Dermis microvascular lymphatic vessel endothelial cell (primary cell): ENCODE measurements at regions not wholly inside any gene's neighbourhood (a gene's known extent, or its start where the extent isn't known, plus 50 kb on each side); places are given as distances from the start of the nearest gene placed in this dataset.

Source experiments
- DNase-seq, 2 donors: peaks; one replicate each; pipeline versions ENCODE4 v3.0.0 to v3.0.0-alpha.2; 2010; ENCODE audit warnings: low read depth in 2 of 2

DNA sequence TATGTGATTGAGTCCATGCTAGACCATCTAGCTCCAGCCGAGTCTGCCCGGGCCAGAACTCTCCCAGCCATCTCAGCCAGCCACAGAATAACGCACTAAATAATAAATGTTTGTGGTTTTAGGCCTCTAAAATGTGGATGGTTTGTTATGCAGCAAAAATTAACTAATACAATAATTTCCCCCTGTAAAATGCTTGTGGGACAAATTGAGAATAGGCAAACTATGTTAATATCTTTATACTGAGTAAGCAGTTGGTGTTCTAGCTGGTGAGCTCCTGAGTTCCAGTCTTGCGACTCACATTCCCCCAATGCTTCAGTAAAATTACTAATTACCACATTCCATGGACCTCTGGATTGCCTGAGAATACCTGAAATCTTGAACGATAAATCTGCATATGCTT is 316.8 kb upstream of the NFE2L3 start:
- DNase-seq = no peak

DNA sequence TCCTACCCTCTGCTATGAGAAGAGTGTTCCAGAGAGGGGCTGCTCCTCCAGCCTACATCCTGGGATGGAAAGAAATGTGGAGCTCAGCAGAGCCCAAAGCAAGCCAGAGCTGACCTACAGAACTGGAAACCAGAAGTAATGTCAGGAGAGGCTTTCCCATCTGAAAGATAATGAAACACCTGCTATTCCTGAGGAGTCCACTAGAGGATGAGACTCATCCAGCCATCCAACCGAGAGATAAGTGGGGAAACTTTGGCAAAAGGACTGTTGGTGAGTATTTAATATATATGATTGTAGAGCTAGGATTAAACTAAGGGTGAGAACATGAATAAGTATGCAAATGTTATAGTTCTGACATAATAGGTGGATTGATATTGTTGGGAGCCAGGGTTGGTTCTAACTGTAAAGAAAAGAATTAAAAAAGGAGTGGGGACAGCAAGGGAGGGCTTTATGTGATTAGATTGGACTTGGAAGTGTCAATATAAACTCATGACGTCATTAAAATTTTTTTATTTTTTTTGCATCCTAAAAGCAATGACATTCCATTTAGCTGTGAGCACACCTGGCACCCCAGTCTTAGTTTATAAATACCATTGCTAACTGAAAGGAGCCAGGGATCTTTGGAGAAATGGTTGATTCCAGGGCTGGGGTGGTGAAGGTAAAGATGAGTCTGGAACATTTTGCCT is 312.8 kb upstream of the NFE2L3 start:
- no peak for DNase-seq

DNA sequence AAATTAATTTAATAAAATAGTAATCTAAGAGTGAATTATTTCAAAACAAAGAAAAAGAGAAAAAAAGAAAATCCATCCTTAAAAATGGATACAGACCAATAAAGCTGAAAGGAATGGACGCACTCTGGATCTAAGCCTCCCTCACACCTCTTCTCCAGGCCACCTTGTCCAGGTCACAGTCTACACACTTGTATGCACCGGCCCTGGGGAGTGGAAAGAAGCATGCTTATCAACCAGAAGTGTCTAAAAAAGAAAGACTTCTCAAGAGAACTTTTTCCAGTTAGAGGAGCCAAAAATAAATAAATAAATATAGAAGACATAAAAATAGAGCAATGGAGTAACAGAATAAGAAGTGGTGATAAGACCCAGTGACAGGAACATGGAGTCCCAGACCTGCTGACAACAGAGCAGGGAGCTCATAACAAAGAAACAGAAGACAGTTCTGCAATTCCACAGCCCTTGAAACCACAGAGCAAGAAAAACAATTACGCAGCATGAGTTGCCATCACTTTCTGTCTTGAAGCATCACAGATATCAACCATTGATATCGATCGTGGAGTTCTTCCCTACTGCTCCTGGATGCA is 311.7 kb upstream of the NFE2L3 start:
- DNase-seq = no peak

DNA sequence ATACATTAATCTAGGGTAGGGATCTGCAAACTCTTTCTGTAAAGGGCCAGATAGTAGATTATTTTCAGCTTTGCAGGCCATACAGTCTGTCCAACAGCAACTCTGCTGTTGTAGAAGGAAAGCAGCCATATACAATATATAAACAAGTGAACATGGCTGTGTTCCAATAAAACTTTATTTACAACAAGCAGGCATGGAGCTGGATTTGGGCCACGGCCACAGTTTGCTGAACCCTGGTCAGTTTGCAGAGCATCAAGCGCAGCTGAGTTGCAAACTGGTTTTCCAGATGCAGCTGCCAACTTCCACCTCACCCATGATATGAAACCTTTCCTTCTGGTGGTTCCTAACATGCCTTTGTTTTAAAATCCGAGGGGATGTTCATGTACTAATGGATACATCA is 310.4 kb upstream of the NFE2L3 start:
- no peak for DNase-seq

DNA sequence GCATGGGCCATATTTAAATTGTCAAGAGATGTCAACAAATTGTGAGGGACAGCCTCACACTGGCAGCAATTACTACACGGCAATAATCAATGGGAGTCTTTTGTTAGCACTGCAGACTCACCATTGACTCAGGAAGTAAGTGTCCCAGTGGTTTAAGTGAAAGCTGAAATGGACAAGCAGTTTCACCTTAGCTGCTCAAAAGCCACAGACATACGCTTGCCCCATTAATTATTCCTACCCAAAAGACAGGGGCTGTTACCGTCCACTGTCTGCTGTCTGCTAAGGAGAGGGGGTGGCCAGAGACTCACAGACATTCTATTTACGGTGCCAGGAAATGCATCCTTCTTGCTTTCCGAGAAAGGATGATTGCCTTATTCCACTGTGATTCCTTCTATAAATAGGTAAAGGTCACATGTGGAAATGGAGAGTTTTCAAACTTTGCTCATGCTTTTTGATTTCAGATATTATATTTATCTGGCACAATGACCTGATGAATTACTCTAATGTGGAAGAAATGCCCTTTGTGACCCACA is 309.7 kb upstream of the NFE2L3 start:
- DNase-seq = no peak

DNA sequence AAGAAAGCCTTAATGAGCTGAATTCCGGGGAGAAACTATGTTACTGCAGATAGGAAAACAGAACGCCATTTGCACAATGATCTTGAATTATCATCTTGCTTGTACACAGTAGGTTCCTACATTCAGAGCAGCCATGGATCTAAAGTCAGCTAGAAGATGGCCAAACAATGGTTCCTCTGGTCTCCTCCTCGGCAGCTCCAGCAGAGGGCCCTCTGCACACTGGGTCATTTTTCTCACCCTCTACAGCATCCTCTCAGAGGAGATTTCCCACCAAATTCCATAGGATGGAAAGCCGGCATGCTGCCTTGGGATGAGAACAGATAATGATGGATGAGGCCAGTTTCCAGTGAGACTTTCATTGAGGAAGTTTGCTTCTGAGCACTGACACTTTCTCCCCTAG is 308.5 kb upstream of the NFE2L3 start:
- no peak for DNase-seq

DNA sequence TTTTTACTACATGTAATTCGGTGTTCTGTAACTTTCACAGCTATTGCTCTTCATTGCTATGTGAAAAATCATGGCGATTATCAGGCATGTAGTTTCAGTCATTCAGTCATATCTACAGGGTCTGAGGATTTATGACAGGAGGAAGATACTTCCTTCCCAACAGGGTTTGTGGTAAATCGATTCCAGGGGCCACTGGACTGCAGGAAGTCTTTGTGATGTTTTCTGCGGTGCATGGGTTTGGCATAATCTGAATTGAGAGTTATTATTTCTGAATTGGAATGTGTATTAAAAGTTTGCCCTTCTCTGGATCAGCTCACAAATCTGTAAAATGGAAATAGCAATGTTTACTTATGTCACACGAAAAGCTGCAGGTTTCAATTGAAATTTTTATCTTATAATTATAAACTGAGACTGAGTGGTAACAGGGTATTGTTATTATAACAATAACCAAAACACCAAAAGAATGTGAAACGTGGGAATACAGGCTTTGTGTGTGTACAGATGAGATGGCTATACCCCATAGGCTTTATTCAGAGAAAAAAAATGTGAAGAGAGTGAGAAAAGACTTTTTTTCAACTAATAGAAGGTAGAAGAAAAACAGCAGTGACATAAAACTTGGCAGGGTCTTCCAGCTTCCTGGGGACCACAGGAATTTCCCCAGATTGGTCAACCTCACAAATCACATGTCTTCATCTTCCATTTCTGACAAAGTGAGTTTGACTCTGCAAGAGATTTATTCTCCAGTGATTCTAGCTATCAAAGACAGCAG is 307.7 kb upstream of the NFE2L3 start:
- DNase-seq = peak in 1 of 2 donors; percentile 62

DNA sequence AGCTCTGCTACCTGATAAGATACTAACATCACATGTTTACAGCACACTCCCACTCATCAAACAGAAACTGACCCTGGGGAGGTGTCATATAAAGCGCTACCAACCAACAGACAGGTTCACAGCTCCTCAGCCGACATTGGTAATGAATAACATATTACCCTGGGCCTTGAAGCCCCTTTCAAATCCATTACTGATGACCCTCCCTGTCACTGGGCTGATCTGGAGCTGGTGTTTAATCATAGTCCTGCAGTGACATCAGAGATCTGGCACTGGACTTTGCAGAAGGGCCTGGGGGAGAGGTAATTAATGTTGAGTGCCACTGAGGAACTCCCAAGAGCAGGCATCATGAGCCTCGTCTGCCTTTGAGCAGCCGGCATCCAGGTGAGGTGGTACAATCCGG is 306.5 kb upstream of the NFE2L3 start:
- DNase-seq = no peak

DNA sequence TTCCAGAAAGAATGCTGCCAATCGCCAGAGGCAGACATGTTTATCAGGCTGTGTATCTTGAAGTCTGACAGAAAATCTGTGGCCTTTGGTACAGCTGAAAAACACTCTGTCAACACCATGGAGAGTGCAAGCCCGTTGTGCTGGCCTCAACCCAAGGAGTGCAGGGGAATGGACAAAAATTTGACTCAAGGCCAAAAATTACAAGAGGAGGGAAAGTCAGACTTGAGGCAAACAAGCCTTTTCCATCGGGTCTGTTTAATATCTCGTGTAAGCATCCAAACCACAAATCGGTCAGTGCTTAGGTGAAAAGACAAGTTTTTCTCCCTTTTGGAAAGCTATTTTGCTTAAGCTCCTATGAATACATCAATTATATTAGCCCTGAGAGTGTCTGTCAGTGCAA is 305.3 kb upstream of the NFE2L3 start:
- peak in 1 of 2 donors; percentile 89 for DNase-seq

DNA sequence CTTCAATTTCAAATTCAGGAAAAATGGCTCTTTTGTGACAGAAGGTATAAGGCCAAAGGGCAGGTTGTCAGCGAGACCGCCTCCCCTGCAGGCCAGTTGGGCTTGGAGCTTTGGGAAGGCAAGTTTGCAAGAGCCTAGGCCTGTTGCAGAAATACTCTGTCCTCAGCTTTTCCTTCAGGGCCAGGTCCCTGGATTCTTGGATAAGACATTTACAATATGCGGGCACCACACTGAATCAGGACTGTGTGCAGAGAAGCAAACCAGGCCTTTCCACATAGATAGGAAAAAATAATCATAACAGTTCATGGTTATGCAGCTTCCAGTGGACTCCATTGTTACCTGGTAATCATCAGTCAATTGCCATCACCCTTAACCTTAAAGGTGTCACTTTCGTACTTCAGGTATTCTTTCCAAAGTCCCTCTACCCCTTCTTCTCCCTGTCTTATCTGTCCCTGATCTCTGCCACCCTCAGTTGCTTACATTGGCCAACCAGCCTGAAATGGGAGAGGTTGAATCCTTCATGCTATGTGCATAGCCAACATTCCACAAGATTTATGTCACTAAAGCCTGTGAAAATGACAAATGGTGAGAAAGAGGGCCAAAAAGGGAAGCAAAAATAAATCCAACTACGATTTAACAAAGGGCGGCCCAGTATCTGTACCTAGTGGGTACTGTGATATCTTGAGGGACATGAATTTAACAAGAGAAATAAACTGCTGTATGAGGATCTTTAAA is 304.5 kb upstream of the NFE2L3 start:
- peak in 1 of 2 donors; percentile 32 for DNase-seq

DNA sequence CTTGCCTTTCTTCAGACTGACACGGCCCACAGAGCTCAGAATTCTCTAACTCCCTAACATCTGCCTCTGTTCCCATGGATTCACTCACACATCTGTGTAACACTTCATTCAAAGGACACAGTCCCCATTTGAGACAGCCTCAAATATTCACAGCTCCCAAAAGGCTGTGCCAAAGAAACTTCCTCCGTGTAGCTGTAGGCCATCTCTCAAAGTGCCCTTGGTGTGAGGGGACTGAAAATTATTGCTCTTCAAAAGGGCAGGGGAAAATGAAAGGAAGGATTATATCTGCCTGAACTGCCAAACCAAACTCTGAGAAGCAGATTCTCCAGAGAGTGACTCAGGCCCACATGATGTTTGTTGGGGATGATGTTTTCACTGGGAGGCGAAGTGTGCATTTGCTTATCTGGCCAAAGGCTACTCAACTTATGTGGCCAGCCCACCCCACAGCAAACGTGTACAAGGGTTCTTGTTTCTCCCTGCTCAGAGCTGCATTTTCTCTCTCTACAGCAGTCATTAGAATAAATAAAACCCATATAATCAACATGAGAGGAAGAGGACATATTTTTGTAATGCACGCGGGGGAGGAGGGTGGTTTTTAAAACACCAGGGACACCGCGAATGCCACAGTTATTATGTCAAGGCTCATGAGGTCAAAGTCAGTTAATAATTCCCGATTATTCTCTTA is 302.4 kb upstream of the NFE2L3 start:
- peak in 1 of 2 donors; percentile 88 for DNase-seq

DNA sequence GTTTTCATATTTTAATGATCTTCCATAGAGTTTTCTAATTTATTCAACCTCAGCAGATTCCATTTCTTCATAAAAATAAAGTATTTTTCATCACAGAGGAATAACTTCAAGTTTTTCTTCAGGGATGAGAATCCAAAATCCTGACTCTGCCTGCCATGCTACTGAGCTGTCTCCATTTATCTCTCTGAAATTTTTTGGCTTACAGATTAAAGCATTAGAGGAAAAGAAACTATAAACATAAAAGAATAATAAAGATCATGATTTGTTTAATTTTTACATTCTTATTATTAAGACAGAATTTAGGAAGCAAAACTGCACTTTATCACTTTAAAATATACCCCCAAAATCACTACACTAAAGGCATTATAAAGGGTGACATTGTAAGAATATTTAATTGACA is 301.8 kb upstream of the NFE2L3 start:
- no peak for DNase-seq

DNA sequence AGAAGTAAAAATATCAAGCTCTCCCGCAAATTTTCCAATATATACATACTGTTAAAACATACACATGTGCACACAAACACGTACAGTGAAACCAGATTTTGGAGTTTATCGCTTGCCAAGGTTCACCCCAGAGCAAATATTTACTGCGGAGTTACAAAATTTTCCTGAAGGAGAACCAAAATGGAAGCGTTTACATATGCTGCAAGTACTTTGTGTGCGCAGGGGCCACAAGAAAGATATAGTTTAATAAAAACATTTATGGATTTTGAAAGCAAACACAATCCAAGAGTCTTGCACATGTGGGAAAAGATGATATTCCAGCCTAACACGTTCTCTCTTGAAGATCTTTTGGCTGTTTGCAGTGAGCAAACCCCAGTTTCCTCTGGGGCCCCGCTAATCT is 301.3 kb upstream of the NFE2L3 start:
- no peak for DNase-seq

DNA sequence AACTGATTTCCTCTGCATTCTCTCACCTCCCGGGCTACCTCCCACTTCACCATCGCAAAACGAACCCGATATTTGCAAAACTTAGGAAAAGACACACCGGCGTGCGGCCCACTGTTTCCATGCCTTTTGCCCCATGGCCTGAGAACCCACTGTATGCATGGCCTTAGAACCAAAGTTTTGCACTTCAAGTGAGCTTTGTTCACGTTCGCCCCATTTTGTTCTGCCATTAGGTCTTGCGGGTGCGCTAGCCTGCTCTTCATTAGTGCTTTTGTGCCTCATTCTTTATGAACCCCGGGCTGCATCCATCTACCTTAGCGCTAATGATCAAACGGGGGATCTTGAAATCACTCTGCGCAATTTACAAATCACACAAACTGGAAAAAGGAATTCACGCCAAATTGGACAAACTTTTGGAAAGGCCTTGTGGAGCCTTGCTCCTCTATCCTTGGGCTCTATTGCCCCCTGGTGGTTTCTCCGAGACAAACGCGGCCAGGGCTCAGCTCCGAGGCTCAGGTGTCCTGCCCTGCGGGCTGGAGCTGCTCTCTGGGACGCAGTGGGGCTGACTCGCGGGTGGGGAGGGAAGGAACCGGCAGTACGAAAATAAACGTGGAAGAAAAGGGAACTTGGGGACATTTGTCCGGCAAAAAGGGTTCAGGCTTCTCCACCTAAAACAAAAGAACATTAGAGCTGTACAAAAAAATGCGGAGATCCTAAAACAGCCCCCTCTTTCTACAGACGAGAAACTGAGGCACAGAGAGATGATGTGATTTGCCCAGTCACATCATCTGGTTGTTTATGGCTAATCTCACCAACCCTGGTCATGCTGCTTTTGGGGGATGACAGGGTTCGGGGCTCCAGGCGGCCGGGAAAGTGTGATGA is 300.4 kb upstream of the NFE2L3 start:
- peak in 1 of 2 donors; percentile 70 for DNase-seq

DNA sequence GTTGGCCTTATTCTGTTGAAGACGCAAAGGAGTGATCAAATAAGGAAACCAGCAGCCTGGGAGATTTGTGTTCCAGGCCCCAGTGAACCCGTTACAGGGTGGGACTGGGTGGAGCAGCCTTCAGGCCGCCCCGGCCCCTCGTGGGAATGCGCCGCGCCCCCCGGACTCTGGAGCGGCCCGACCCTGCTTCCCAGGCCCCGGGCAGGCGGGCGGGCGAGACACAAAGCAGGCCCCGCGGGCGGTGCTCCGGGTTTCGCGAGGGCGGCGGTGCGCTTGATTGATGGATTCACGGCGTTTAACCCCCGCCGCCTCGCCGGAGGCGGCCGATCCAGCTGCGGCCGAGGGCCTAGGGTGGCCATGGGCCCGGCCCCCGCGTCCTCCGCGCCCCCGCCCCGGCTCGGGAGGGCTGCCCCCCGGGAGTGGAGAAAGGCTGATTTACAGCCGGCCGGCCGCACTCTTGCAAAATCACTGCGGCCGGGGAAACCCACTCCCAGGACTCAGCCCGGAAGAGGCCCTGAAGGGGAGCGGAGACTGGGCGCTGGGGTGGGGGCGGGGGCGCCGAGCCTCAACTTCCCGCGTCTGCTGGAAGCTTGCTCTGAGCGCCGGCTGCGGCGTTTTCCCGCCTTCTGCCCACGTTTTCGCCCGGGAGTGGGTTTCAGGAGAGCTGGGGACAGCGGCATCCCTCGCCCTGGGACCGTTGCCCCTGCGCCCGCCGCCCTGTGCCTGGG is 299.6 kb upstream of the NFE2L3 start:
- DNase-seq = no peak

DNA sequence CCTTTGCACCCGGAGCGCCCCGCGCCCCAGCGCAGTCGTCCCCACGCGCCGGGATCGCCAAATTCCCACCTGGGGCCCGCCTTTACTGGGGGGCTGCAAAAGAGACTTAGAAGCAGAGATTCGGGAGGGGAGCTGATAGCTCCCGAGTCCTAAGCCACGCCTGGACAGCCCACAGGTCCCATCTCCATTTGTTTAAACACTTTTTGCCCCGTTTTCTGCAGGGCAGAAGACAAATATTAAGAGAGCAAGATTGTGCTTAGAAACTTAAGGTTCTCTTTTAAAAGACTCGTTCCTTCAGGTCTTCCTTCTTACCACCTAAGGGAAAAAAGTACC is 299.1 kb upstream of the NFE2L3 start:
- no peak for DNase-seq

DNA sequence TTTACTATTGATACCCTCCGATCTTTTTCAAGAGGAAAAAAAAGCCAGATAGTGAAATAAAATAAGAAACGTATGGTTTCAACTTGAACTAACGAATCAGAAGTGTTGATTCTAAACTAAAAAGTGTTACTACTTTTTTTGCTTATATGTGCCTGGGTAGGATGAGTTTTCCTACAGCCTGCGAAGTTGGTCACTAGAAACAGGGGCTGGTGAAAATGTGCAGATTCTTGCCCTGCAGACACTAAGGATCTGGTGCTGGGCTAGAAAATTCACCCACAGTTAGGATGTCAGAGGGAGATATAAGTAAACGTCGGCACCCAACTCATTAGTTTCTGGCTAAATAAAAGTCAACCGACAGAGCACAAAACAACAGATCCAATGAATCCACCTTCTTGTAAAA is 298.7 kb upstream of the NFE2L3 start:
- no peak for DNase-seq

DNA sequence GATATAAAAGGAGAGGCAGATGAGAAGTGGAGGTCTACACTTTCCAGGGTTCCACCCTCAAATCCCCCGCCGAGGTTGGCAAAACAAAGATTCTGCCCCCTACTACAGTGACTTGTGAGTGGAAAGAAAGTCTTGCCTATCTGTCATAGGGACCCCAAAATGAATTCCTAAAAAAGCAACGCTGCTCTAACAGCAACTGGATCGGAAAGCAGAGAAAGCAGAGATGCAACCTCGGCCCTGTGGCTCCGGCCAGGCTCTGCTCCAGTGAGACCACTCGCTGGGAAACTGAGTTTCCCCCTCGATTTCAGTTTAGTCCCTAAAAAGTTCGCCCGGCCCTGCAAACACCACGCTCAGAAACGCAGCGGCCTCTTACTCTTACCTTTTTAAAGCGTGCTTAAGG is 297.9 kb upstream of the NFE2L3 start:
- no peak for DNase-seq

DNA sequence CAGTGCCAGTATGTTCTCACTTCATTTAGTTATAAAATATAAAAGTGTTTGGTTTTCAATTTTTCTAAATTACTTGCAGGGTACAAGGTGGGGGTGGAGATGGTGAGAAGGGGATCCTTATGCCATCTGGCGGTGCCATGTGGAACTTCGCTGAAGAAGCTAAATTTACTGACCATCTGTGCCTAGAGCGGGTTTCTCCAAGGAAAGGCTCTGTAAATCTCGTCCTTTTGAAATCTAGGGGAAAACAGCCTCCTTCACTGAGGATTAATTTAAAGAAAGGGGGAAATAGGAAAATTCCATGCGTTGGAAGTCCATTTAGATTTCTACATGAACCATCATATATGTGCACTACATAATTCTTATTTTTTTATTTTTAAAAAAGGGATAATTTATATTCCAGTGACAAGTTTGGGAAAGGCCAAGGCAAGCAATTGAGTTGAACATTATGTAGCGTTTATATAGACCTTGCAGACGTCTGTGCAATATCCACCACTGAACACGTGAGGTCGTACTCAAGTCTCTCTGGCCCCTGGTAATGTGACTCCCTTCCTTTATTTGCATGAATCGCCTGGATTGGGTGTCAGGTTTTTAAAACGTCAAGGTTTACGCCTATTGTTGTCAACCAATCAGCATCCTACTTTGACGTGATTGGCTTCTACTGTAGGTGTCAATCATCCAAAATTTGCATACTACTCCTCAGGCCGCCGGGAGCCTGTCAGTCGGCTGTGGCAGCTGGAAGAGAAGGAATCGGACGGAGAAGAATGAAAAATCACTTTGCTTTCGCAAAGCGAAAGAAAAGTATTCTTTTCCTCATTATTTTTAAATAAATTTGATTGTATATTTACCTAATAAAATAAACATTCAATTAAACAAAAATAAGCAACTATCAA is 297.1 kb upstream of the NFE2L3 start:
- DNase-seq = peak; percentile 53 to 87
